HG03460 (cell line): ENCODE measurements at regions not wholly inside any gene's neighbourhood (a gene's known extent, or its start where the extent isn't known, plus 50 kb on each side); places are given as distances from the start of the nearest gene placed in this dataset.
A peak's percentile ranks its signal among the peaks of the same experiment; 100 is the strongest.

Source experiments
- ATAC-seq: cut with Tn5 transposase; IDR thresholded peaks from one replicate; pipeline ENCODE4 v1.9.1; 2021; ENCODE audit not compliant: unreplicated experiment

DNA sequence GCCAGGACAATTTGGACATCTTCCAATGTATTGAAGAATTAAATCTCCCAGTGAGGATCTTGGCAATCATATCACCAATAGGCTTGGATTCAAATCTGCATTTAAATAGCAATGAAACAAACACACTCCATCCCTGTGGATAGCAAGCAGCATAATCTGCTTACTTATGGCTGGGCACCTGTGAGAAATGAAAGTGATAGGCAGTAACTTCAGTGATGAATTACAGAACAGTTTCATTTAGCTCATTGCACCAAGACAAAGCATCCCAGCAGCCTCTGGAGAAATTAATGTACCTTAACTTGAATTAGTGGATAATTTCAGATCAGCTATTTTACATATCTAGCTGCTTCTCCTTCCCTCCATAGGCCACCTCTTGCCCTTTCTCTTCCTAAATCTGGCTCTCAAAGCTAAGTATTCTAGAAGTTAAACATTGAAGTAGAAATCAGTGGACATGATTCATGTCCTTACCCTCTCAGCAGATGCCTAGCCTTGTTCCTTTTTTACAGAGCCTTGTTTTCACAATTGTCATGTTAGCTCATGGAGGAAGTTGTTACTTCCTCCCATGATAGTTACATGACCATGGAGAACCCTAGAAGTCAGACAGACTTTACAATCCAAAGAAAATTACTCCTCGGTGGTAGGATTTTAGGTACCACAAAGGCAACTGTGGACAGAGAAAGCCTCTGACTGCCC is 88.5 kb upstream of the TACR1 start:
- peak; percentile 71 for ATAC-seq

DNA sequence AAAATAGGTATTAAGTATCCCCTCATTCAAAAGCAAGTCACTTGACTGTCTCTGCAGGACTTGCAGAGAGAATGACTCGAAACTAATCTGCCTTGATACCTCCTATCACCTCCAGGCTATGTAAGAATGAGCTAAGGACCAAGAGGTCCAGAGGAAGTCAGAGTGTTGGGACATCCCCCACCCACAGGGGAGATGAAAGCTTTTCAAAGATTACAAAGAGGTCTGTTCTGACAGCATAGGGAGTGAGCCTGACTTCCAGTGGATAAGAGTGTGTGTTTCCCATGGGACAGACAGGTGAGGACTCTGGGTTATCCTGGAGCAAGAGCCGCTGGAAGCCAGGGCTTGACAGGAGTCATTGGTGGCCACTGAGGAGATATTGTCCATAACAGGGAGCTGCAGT is 85.0 kb upstream of the TACR1 start:
- no peak for ATAC-seq

DNA sequence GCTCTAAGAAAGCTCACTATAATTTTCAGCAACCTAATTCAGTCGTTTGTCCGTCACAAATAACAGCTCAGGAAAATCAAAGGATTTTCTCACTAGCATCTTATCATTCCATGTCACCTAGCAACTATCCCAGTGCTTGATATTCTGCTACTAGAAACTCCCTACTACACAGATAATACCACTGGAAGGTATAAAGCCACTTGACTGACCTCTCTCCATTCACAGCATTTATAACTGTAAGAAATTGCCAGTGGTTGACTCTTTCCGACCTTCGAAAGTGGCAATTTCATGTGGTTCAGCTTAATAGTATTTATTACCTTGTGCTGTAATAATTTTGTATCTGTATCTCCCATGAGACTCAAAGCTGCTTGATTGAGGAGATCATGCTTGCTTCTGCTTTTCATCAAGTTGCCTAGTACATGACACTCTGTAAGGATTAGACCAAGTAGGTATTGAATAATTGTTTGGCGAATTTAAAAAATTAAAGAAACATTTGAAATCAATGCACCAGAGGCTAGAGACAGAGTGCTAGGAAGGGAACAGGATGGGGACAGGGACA is 79.6 kb upstream of the TACR1 start:
- ATAC-seq: no peak

- ATAC-seq: no peak
Measured at GRCh38 chr2:75278314-75278713, 79.0 kb upstream of the TACR1 start.

GRCh38 chr2:75277111-75277510 is 77.8 kb upstream of the TACR1 start:
- ATAC-seq: no peak

DNA sequence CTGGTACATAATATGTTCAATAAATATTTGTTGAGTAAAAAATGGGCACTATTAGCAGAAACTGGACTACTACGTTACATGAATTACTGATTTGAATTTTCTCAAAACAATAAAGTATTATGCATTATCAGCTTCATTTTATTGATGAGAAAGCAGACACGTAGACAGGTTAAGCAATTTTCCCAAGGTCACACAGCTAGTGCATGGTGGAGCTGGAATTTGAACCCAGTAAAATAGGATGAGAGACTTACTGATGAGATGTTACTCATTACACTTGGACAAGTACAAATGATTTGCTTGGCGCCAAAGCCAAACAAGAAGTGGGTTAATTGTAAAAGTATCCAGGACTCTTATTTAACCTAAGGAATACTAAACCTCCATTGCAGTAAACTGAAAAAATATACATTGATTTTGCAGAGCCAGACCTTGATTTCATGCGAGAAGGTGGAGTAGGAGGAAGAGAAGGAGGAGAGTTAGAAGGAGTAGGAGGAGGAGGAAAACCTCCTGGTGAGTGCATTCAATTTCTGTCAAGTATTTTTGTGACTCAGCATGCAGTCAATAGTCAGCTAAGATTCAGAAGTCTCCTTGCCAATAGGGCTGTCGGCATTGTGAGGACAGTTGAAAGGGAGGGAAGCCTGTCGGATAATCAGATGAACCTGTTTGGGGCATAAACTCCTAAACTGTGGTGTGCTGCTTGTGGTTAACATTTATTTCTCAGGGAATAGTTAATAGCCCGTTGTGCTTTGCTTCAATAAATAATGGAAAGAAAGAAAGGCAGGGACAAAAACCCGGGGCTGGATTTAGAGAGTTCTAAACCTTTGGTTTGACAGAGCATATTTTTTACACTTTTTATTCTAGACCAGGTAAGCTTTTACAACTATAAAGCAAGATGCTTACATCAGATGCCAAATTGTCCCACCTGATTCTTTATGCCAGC is 77.0 kb upstream of the TACR1 start:
- ATAC-seq: no peak

DNA sequence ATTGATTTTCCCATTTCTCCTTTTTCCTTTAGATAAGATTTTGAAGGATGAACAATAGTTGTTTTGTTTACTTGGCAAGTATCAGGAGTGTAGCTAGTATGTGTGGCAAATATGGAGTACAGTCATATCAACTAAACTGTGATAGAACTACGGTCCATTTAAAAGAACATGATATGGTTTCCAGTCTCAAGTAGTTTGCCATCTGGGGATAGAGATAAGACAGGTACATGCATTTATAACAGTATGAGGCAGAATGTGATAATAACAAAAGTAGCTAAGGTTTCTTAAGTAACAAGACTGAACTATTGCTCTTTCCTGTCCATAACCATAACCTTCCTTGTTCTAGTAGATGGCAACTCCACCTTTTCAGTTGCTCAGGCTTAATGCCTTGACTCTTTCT is 75.6 kb upstream of the TACR1 start:
- no peak for ATAC-seq

GRCh38 chr2:75268112-75268511 is 68.8 kb upstream of the TACR1 start:
- no peak for ATAC-seq

DNA sequence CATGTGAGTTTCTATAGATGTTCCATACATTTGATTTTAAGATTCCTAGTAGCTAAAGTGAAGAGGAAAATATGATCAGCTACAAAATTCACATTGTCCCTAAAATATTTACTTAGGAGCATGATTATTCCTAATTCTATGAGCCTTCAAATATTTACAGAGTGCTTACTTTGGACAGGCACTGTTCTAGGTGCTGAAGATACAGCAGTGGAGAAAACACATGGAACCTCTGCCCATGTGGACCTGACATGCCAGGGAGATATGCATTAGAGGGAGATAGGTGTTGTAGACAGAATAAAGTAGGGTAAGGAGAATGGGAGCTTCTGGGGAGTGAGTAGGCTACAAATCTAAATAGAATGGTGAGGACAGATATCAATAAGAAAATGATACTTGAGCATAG is 62.6 kb upstream of the TACR1 start:
- ATAC-seq: no peak

- no peak for ATAC-seq
Measured at GRCh38 chr2:75260946-75261345, 61.6 kb upstream of the TACR1 start.

GRCh38 chr2:75258620-75259019 is 59.3 kb upstream of the TACR1 start:
- no peak for ATAC-seq

GRCh38 chr2:75256485-75256884 is 57.2 kb upstream of the TACR1 start:
- no peak for ATAC-seq

GRCh38 chr2:75253526-75253925 is 54.2 kb upstream of the TACR1 start:
- no peak for ATAC-seq

GRCh38 chr2:75251896-75252295 is 52.6 kb upstream of the TACR1 start:
- no peak for ATAC-seq
